Testis (tissue), 2 donors: ENCODE measurements at regions not wholly inside any gene's neighbourhood (a gene's known extent, or its start where the extent isn't known, plus 50 kb on each side); places are given as distances from the start of the nearest gene placed in this dataset.

Experiments used
- POLR2A ChIP-seq: fragments of 450-650 bp; IDR thresholded peaks from one replicate; pipeline ENCODE4 v1.6.1; 2017; ENCODE audit warnings: antibody characterized with exemption, mild to moderate bottlenecking, moderate library complexity
- TF ChIP-seq, protein P1 (sequence below), 3 experiments: fragments of 450-650 bp in 2 of 3; fragments of 200-600 bp in 1 of 3; sonication (generic) in 1 of 3; IDR thresholded peaks; one replicate each; pipeline ENCODE4 v1.5.1; 2016 to 2019; ENCODE audit warnings: antibody characterized with exemption in 3 of 3, mild to moderate bottlenecking in 2 of 3, moderate library complexity in 1 of 3

GRCh38 chr12:130219929-130220705 is 57.9 kb downstream of the FZD10 start:
- TF ChIP-seq, protein P1, sequence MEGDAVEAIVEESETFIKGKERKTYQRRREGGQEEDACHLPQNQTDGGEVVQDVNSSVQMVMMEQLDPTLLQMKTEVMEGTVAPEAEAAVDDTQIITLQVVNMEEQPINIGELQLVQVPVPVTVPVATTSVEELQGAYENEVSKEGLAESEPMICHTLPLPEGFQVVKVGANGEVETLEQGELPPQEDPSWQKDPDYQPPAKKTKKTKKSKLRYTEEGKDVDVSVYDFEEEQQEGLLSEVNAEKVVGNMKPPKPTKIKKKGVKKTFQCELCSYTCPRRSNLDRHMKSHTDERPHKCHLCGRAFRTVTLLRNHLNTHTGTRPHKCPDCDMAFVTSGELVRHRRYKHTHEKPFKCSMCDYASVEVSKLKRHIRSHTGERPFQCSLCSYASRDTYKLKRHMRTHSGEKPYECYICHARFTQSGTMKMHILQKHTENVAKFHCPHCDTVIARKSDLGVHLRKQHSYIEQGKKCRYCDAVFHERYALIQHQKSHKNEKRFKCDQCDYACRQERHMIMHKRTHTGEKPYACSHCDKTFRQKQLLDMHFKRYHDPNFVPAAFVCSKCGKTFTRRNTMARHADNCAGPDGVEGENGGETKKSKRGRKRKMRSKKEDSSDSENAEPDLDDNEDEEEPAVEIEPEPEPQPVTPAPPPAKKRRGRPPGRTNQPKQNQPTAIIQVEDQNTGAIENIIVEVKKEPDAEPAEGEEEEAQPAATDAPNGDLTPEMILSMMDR (IDR thresholded peaks at IDR 0.05): no peak
- TF ChIP-seq POLR2A: no peak
